Endothelial cell of umbilical vein (primary cell): ENCODE measurements at regions not wholly inside any gene's neighbourhood (a gene's known extent, or its start where the extent isn't known, plus 50 kb on each side); places are given as distances from the start of the nearest gene placed in this dataset.

Experiments
- CTCF ChIP-seq, 2 donors: IDR thresholded peaks; 1 replicate in 1 of 2; 2 replicates in 1 of 2; pipeline ENCODE4 v1.5.1; 2011; ENCODE audit warnings: low read length in 2 of 2, mild to moderate bottlenecking in 2 of 2, moderate library complexity in 2 of 2, control low read depth in 1 of 2, inconsistent platforms in 1 of 2, low read depth in 1 of 2; ENCODE audit not compliant: insufficient read depth in 1 of 2; ENCODE audit errors: extremely low read depth in 1 of 2
- EZH2 ChIP-seq: IDR thresholded peaks from 2 replicates; pipeline ENCODE4 v1.6.1; 2012; ENCODE audit warnings: borderline replicate concordance, low read depth, mild to moderate bottlenecking, moderate library complexity, low read length, inconsistent platforms; ENCODE audit not compliant: severe bottlenecking
- FOS ChIP-seq: IDR thresholded peaks from 2 replicates; pipeline ENCODE4 v1.6.1; 2011; ENCODE audit warnings: mild to moderate bottlenecking, low read length, moderate library complexity, borderline replicate concordance; ENCODE audit not compliant: insufficient read depth
- JUN ChIP-seq: IDR thresholded peaks from 2 replicates; pipeline ENCODE4 v1.6.1; 2011; ENCODE audit warnings: borderline replicate concordance, low read depth; ENCODE audit not compliant: insufficient read length, insufficient read depth
- MAX ChIP-seq: IDR thresholded peaks from 2 replicates; pipeline ENCODE4 v1.6.1; 2011; ENCODE audit not compliant: insufficient read depth, insufficient read length
- POLR2A ChIP-seq: IDR thresholded peaks from 2 replicates; pipeline ENCODE4 v1.6.1; 2012; ENCODE audit warnings: low read depth, mild to moderate bottlenecking, control low read depth, low read length
- POLR2AphosphoS5 ChIP-seq: IDR thresholded peaks from 2 replicates; pipeline ENCODE4 v1.6.1; 2012; ENCODE audit warnings: low read depth, mild to moderate bottlenecking, control low read depth, low read length, moderate library complexity; ENCODE audit not compliant: insufficient read depth

- no peak for TF ChIP-seq POLR2A
- no peak for TF ChIP-seq EZH2
- no peak for TF ChIP-seq CTCF (IDR thresholded peaks at IDR 0.05; ENCODE audit: extremely low read depth in 1 of 2, insufficient read depth in 1 of 2, low read depth in 1 of 2, low read length in 2 of 2)
- TF ChIP-seq JUN, result no peak
- TF ChIP-seq MAX, result no peak
- TF ChIP-seq FOS, result no peak
- no peak for TF ChIP-seq POLR2AphosphoS5
These were observed 116.9 kb downstream of the UTRN start for GRCh38 chr6:144401736-144402733.
